ENCODE measurements at regions not wholly inside any gene's neighbourhood (a gene's known extent, or its start where the extent isn't known, plus 50 kb on each side); places are given as distances from the start of the nearest gene placed in this dataset.
A peak's percentile ranks its signal among the peaks of the same experiment; 100 is the strongest.

GRCh38 chr16:75837264-75837663, 111.0 kb upstream of the CPHXL start:
- Histone ChIP-seq H3K4me3 (ENCODE audit: low read length) (no peak overlapping the region), H3K4me1 (ENCODE audit: control insufficient read depth, insufficient read depth, low read length) (no peaks in the 10 kb centered on the region), H3K9me3 (ENCODE audit: control insufficient read depth, low read depth, low read length) (no peaks in the 10 kb centered on the region), H3K27me3 (ENCODE audit: control insufficient read depth, insufficient read depth, low read length) (no peaks in the 10 kb centered on the region), H3K27ac (ENCODE audit: low read length) (no peak overlapping the region), H3K36me3 (ENCODE audit: control insufficient read depth, insufficient read depth, low read length) (no peaks in the 10 kb centered on the region)
- DNase-seq: no peak
- 89% methylated on average over 2 of the region's 2 CpGs for WGBS (ENCODE audit: insufficient coverage, low lambda C conversion rate)

- Histone ChIP-seq H3K9me3 (ENCODE audit: control insufficient read depth, low read depth, low read length) (no peaks in the 10 kb centered on the region), H3K27me3 (ENCODE audit: control insufficient read depth, insufficient read depth, low read length) (no peaks in the 10 kb centered on the region), H3K27ac (ENCODE audit: low read length) (no peak overlapping the region), H3K4me1 (ENCODE audit: control insufficient read depth, insufficient read depth, low read length) (no peaks in the 10 kb centered on the region), H3K36me3 (ENCODE audit: control insufficient read depth, insufficient read depth, low read length) (no peaks in the 10 kb centered on the region), H3K4me3 (ENCODE audit: low read length) (no peak overlapping the region)
- no CpG with 5 or more reads among the region's 2 CpGs for WGBS (ENCODE audit: insufficient coverage, low lambda C conversion rate)
- DNase-seq: no peak
Measured at GRCh38 chr16:75837681-75838080, 111.4 kb upstream of the CPHXL start.

GRCh38 chr16:75841517-75841916, 115.2 kb upstream of the CPHXL start:
- no CpG with 5 or more reads among the region's 1 CpG for WGBS (ENCODE audit: insufficient coverage, low lambda C conversion rate)

GRCh38 chr16:75847172-75847571, 120.9 kb upstream of the CPHXL start:
- no peak overlapping the region for H3K4me3 ChIP-seq (ENCODE audit: low read length)
- no peaks in the 10 kb centered on the region for H3K4me1 ChIP-seq (ENCODE audit: control insufficient read depth, insufficient read depth, low read length)
- H3K36me3 ChIP-seq (ENCODE audit: control insufficient read depth, insufficient read depth, low read length): no peaks in the 10 kb centered on the region
- H3K9me3 ChIP-seq (ENCODE audit: control insufficient read depth, low read depth, low read length): no peaks in the 10 kb centered on the region
- DNase-seq: no peak
- no peak overlapping the region for H3K27ac ChIP-seq (ENCODE audit: low read length)
- no CpG with 5 or more reads among the region's 1 CpG for WGBS (ENCODE audit: insufficient coverage, low lambda C conversion rate)
- no peaks in the 10 kb centered on the region for H3K27me3 ChIP-seq (ENCODE audit: control insufficient read depth, insufficient read depth, low read length)

More at GRCh38 chr16:75841517-75841916, 115.2 kb upstream of the CPHXL start:
- no peak overlapping the region for H3K27ac ChIP-seq (ENCODE audit: low read length)
- no peaks in the 10 kb centered on the region for H3K4me1 ChIP-seq (ENCODE audit: control insufficient read depth, insufficient read depth, low read length)
- H3K4me3 ChIP-seq (ENCODE audit: low read length): no peak overlapping the region
- DNase-seq: no peak
- H3K9me3 ChIP-seq (ENCODE audit: control insufficient read depth, low read depth, low read length): no peaks in the 10 kb centered on the region
- H3K27me3 ChIP-seq (ENCODE audit: control insufficient read depth, insufficient read depth, low read length): no peaks in the 10 kb centered on the region
- H3K36me3 ChIP-seq (ENCODE audit: control insufficient read depth, insufficient read depth, low read length): no peaks in the 10 kb centered on the region

GRCh38 chr16:75854152-75854551, 127.9 kb upstream of the CPHXL start:
- Histone ChIP-seq H3K36me3 (ENCODE audit: control insufficient read depth, insufficient read depth, low read length) (no peaks in the 10 kb centered on the region), H3K9me3 (ENCODE audit: control insufficient read depth, low read depth, low read length) (no peaks in the 10 kb centered on the region), H3K27ac (ENCODE audit: low read length) (no peak overlapping the region), H3K27me3 (ENCODE audit: control insufficient read depth, insufficient read depth, low read length) (no peaks in the 10 kb centered on the region), H3K4me1 (ENCODE audit: control insufficient read depth, insufficient read depth, low read length) (no peaks in the 10 kb centered on the region), H3K4me3 (ENCODE audit: low read length) (no peak overlapping the region)
- peak; percentile 44 to 81 for DNase-seq
- 14% methylated on average over 2 of the region's 4 CpGs for WGBS (ENCODE audit: insufficient coverage, low lambda C conversion rate)

- peaks cover 3% of the 10 kb centered on the region for H3K27me3 ChIP-seq (ENCODE audit: control insufficient read depth, insufficient read depth, low read length)
- no peak overlapping the region for H3K4me3 ChIP-seq (ENCODE audit: low read length)
- no CpG with 5 or more reads among the region's 14 CpGs for WGBS (ENCODE audit: insufficient coverage, low lambda C conversion rate)
- no peaks in the 10 kb centered on the region for H3K36me3 ChIP-seq (ENCODE audit: control insufficient read depth, insufficient read depth, low read length)
- peak; percentile 22 to 35 for DNase-seq
- no peaks in the 10 kb centered on the region for H3K4me1 ChIP-seq (ENCODE audit: control insufficient read depth, insufficient read depth, low read length)
- H3K9me3 ChIP-seq (ENCODE audit: control insufficient read depth, low read depth, low read length): no peaks in the 10 kb centered on the region
- H3K27ac ChIP-seq (ENCODE audit: low read length): no peak overlapping the region
Measured at GRCh38 chr16:75860326-75861053, 134.2 kb upstream of the CPHXL start.

GRCh38 chr16:75861311-75862097, 135.2 kb upstream of the CPHXL start:
- H3K4me3 ChIP-seq (ENCODE audit: low read length): no peak overlapping the region
- no peaks in the 10 kb centered on the region for H3K9me3 ChIP-seq (ENCODE audit: control insufficient read depth, low read depth, low read length)
- peaks cover 3% of the 10 kb centered on the region for H3K27me3 ChIP-seq (ENCODE audit: control insufficient read depth, insufficient read depth, low read length)
- no peak overlapping the region for H3K27ac ChIP-seq (ENCODE audit: low read length)
- H3K36me3 ChIP-seq (ENCODE audit: control insufficient read depth, insufficient read depth, low read length): no peaks in the 10 kb centered on the region
- H3K4me1 ChIP-seq (ENCODE audit: control insufficient read depth, insufficient read depth, low read length): no peaks in the 10 kb centered on the region
- DNase-seq: no peak
- 80% methylated on average over 1 of the region's 10 CpGs for WGBS (ENCODE audit: insufficient coverage, low lambda C conversion rate)

GRCh38 chr16:75862098-75862386, 135.8 kb upstream of the CPHXL start:
- WGBS (ENCODE audit: insufficient coverage, low lambda C conversion rate): no CpG with 5 or more reads among the region's 8 CpGs
- Histone ChIP-seq H3K27me3 (ENCODE audit: control insufficient read depth, insufficient read depth, low read length) (peaks cover 3% of the 10 kb centered on the region), H3K4me3 (ENCODE audit: low read length) (no peak overlapping the region), H3K4me1 (ENCODE audit: control insufficient read depth, insufficient read depth, low read length) (no peaks in the 10 kb centered on the region), H3K9me3 (ENCODE audit: control insufficient read depth, low read depth, low read length) (no peaks in the 10 kb centered on the region), H3K36me3 (ENCODE audit: control insufficient read depth, insufficient read depth, low read length) (no peaks in the 10 kb centered on the region), H3K27ac (ENCODE audit: low read length) (no peak overlapping the region)
- no peak for DNase-seq

GRCh38 chr16:75864243-75864642, 138.0 kb upstream of the CPHXL start:
- Histone ChIP-seq H3K27me3 (ENCODE audit: control insufficient read depth, insufficient read depth, low read length) (peaks cover 3% of the 10 kb centered on the region), H3K4me3 (ENCODE audit: low read length) (no peak overlapping the region)
- 100% methylated on average over 1 of the region's 1 CpG for WGBS (ENCODE audit: insufficient coverage, low lambda C conversion rate)

GRCh38 chr16:75865736-75866135, 139.4 kb upstream of the CPHXL start:
- Histone ChIP-seq H3K27ac (ENCODE audit: low read length) (no peak overlapping the region), H3K4me1 (ENCODE audit: control insufficient read depth, insufficient read depth, low read length) (no peaks in the 10 kb centered on the region), H3K4me3 (ENCODE audit: low read length) (no peak overlapping the region), H3K27me3 (ENCODE audit: control insufficient read depth, insufficient read depth, low read length) (peaks cover 1% of the 10 kb centered on the region), H3K36me3 (ENCODE audit: control insufficient read depth, insufficient read depth, low read length) (no peaks in the 10 kb centered on the region), H3K9me3 (ENCODE audit: control insufficient read depth, low read depth, low read length) (no peaks in the 10 kb centered on the region)
- 78% methylated on average over 1 of the region's 3 CpGs for WGBS (ENCODE audit: insufficient coverage, low lambda C conversion rate)
- DNase-seq: no peak

More at GRCh38 chr16:75864243-75864642, 138.0 kb upstream of the CPHXL start:
- H3K9me3 ChIP-seq (ENCODE audit: control insufficient read depth, low read depth, low read length): no peaks in the 10 kb centered on the region
- H3K36me3 ChIP-seq (ENCODE audit: control insufficient read depth, insufficient read depth, low read length): no peaks in the 10 kb centered on the region
- no peak overlapping the region for H3K27ac ChIP-seq (ENCODE audit: low read length)
- H3K4me1 ChIP-seq (ENCODE audit: control insufficient read depth, insufficient read depth, low read length): no peaks in the 10 kb centered on the region
- no peak for DNase-seq
